OCI-LY1 (cell line): ENCODE measurements at regions not wholly inside any gene's neighbourhood (a gene's known extent, or its start where the extent isn't known, plus 50 kb on each side); places are given as distances from the start of the nearest gene placed in this dataset.

ENCODE experiments used
- H2AFZ ChIP-seq: fragments of 200-600 bp; sonication (generic), shearing (Covaris generic); 2 replicates; pipeline ENCODE4 v1.6.0; 2014; ENCODE audit warnings: antibody characterized with exemption, mild to moderate bottlenecking, low read length
- H3F3A ChIP-seq: fragments of 200-600 bp; sonication (generic), shearing (Covaris generic); 2 replicates; pipeline ENCODE4 v1.6.0; 2014; ENCODE audit warnings: mild to moderate bottlenecking, antibody characterized with exemption, low read length, moderate library complexity; ENCODE audit not compliant: insufficient read depth
- H3K27ac ChIP-seq: fragments of 200-600 bp; sonication (generic); 2 replicates; pipeline ENCODE4 v1.5.1; 2014; ENCODE audit warnings: low read length, mixed run types, mild to moderate bottlenecking, low read depth; ENCODE audit not compliant: poor library complexity, severe bottlenecking
- H3K27me3 ChIP-seq: fragments of 200-600 bp; sonication (generic); 2 replicates; pipeline ENCODE4 v1.6.0; 2014; ENCODE audit warnings: antibody characterized with exemption, mild to moderate bottlenecking, low read length, moderate library complexity; ENCODE audit not compliant: insufficient read depth
- H3K36me3 ChIP-seq: fragments of 200-600 bp; sonication (generic); 2 replicates; pipeline ENCODE4 v1.6.1; 2014; ENCODE audit warnings: mild to moderate bottlenecking, antibody characterized with exemption, low read length, moderate library complexity, mixed read lengths; ENCODE audit not compliant: insufficient read depth
- H3K4me1 ChIP-seq: fragments of 200-600 bp; sonication (generic); 2 replicates; pipeline ENCODE4 v1.5.1; 2014; ENCODE audit warnings: mild to moderate bottlenecking, low read length, moderate library complexity; ENCODE audit not compliant: insufficient read depth, severe bottlenecking
- H3K4me2 ChIP-seq: fragments of 200-600 bp; sonication (generic), shearing (Covaris generic); 2 replicates; pipeline ENCODE4 v1.6.1; 2014; ENCODE audit warnings: low read length
- H3K4me3 ChIP-seq: fragments of 200-600 bp; sonication (generic); 2 replicates; pipeline ENCODE4 v1.5.1; 2014; ENCODE audit warnings: low read length, low read depth, mild to moderate bottlenecking, mixed read lengths; ENCODE audit not compliant: poor library complexity, severe bottlenecking
- H3K79me2 ChIP-seq: fragments of 200-600 bp; shearing (Covaris generic); 2 replicates; pipeline ENCODE4 v1.6.1; 2016; ENCODE audit warnings: mixed run types, low read length, mixed read lengths; ENCODE audit not compliant: insufficient read depth
- H3K9ac ChIP-seq: fragments of 200-600 bp; sonication (generic), shearing (Covaris generic); 2 replicates; pipeline ENCODE4 v1.6.1; 2014; ENCODE audit warnings: mild to moderate bottlenecking, low read length, mixed read lengths
- H3K9me2 ChIP-seq: fragments of 200-600 bp; sonication (generic), shearing (Covaris generic); 2 replicates; pipeline ENCODE4 v1.6.1; 2014; ENCODE audit warnings: low read depth, mild to moderate bottlenecking, low read length, mixed read lengths
- H3K9me3 ChIP-seq: fragments of 200-600 bp; shearing (Covaris generic); 2 replicates; pipeline ENCODE4 v1.6.1; 2014; ENCODE audit warnings: low read length, mixed read lengths
- H4K20me1 ChIP-seq: fragments of 200-600 bp; sonication (generic), shearing (Covaris generic); 2 replicates; pipeline ENCODE4 v1.6.0; 2016; ENCODE audit warnings: mild to moderate bottlenecking, low read length; ENCODE audit not compliant: insufficient read depth
- EZH2 ChIP-seq: fragments of 200-600 bp; sonication (generic), shearing (Covaris generic); IDR thresholded peaks from 2 replicates; pipeline ENCODE4 v1.8.0; 2017; ENCODE audit warnings: borderline replicate concordance, mixed run types, mild to moderate bottlenecking, antibody characterized with exemption, low read length, moderate library complexity, mixed read lengths
- TF ChIP-seq, protein P1 (sequence below): fragments of 200-600 bp; sonication (generic), shearing (Covaris generic); IDR thresholded peaks from 2 replicates; pipeline ENCODE4 v1.5.1; 2017; ENCODE audit warnings: mild to moderate bottlenecking, antibody characterized with exemption, low read length, moderate library complexity, mixed read lengths

- Histone ChIP-seq H3K9ac (no peak overlapping the region), H2AFZ (no peak overlapping the region), H3K4me2 (no peak overlapping the region)
These were observed 582.5 kb upstream of the RGS18 start for GRCh38 chr1:191575746-191576145.

DNA sequence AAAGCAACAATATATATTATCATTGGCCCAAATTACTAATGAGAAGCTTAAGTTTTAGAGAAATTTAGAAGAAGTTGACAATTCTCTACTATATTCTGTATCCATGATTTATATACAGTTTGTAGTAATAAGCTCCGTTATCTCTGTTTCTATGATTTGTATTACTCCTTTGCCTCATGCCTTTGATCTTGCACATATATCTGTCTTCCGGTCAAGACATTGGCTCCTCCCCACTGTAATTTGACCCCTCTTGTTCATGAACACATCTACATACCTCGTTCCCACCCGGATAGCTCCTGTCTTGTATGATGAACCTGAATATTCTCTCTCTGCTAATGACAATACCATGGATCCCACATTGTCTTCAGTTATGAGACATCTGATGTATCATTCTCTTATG is 581.0 kb upstream of the RGS18 start:
- no peaks in the 10 kb centered on the region for H3K79me2 ChIP-seq

More at GRCh38 chr1:191575746-191576145, 582.5 kb upstream of the RGS18 start:
- TF ChIP-seq EZH2 = no peak
- H3K36me3 ChIP-seq = no peaks in the 10 kb centered on the region
- H3K4me1 ChIP-seq = no peaks in the 10 kb centered on the region
- H3F3A ChIP-seq = no peaks in the 10 kb centered on the region
- H3K9me2 ChIP-seq = no peaks in the 10 kb centered on the region
- no peaks in the 10 kb centered on the region for H3K27me3 ChIP-seq
- no peak overlapping the region for H3K27ac ChIP-seq
- no peaks in the 10 kb centered on the region for H3K79me2 ChIP-seq
- H3K9me3 ChIP-seq = no peaks in the 10 kb centered on the region
- no peaks in the 10 kb centered on the region for H4K20me1 ChIP-seq
- H3K4me3 ChIP-seq = no peak overlapping the region

GRCh38 chr1:191578281-191578680 is 580.0 kb upstream of the RGS18 start:
- Histone ChIP-seq H3K9me3 (no peaks in the 10 kb centered on the region), H3K79me2 (no peaks in the 10 kb centered on the region), H3F3A (no peaks in the 10 kb centered on the region), H3K27ac (no peak overlapping the region), H3K4me1 (no peaks in the 10 kb centered on the region), H3K4me3 (no peak overlapping the region), H2AFZ (no peak overlapping the region), H3K9me2 (no peaks in the 10 kb centered on the region), H3K9ac (no peak overlapping the region), H4K20me1 (no peaks in the 10 kb centered on the region), H3K27me3 (no peaks in the 10 kb centered on the region), H3K4me2 (no peak overlapping the region), H3K36me3 (no peaks in the 10 kb centered on the region)
- TF ChIP-seq EZH2 = no peak
- TF ChIP-seq, protein P1, sequence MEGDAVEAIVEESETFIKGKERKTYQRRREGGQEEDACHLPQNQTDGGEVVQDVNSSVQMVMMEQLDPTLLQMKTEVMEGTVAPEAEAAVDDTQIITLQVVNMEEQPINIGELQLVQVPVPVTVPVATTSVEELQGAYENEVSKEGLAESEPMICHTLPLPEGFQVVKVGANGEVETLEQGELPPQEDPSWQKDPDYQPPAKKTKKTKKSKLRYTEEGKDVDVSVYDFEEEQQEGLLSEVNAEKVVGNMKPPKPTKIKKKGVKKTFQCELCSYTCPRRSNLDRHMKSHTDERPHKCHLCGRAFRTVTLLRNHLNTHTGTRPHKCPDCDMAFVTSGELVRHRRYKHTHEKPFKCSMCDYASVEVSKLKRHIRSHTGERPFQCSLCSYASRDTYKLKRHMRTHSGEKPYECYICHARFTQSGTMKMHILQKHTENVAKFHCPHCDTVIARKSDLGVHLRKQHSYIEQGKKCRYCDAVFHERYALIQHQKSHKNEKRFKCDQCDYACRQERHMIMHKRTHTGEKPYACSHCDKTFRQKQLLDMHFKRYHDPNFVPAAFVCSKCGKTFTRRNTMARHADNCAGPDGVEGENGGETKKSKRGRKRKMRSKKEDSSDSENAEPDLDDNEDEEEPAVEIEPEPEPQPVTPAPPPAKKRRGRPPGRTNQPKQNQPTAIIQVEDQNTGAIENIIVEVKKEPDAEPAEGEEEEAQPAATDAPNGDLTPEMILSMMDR = no peak

More for the DNA sequence above, 581.0 kb upstream of the RGS18 start:
- Histone ChIP-seq H3K4me2 (no peak overlapping the region), H3F3A (no peaks in the 10 kb centered on the region), H3K9me2 (no peaks in the 10 kb centered on the region), H4K20me1 (no peaks in the 10 kb centered on the region), H3K27ac (no peak overlapping the region), H3K9me3 (no peaks in the 10 kb centered on the region), H3K4me1 (no peaks in the 10 kb centered on the region), H3K9ac (no peak overlapping the region), H3K36me3 (no peaks in the 10 kb centered on the region), H2AFZ (no peak overlapping the region), H3K4me3 (no peak overlapping the region), H3K27me3 (no peaks in the 10 kb centered on the region)
- TF ChIP-seq, protein P1 = no peak
- no peak for TF ChIP-seq EZH2

- Histone ChIP-seq H3K4me3 (no peak overlapping the region), H3K27ac (no peak overlapping the region), H3K9me2 (no peaks in the 10 kb centered on the region), H3K36me3 (no peaks in the 10 kb centered on the region), H3F3A (no peaks in the 10 kb centered on the region), H3K79me2 (no peaks in the 10 kb centered on the region), H4K20me1 (no peaks in the 10 kb centered on the region), H3K9ac (no peak overlapping the region), H3K4me1 (no peaks in the 10 kb centered on the region), H3K27me3 (no peaks in the 10 kb centered on the region), H3K4me2 (no peak overlapping the region), H2AFZ (no peak overlapping the region), H3K9me3 (no peaks in the 10 kb centered on the region)
- no peak for TF ChIP-seq EZH2
- TF ChIP-seq, protein P1 = no peak
These were observed 579.2 kb upstream of the RGS18 start for GRCh38 chr1:191579019-191579418.
